ENCODE measurements at regions not wholly inside any gene's neighbourhood (a gene's known extent, or its start where the extent isn't known, plus 50 kb on each side); places are given as distances from the start of the nearest gene placed in this dataset.

DNA sequence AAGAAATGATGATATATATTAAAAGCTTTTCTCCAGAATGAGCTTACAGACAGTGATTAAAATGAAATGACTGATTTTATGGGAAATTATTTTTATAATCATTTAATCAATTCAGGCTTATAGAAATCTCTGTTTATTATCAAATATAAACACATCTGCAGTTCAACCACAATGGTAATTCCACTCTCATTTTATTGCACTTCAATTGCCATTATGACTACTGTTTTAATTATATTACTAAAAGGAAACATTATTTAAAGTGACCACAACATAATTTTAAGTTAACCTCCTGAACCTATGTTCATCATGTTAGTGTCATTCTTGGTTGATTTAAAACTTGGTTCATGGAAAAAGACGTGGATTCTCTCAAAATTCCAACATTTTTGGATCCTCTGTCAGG is 536.3 kb downstream of the SLC6A15 start:
- DNase-seq (ENCODE audit: extremely low spot score), result no peak
- TF ChIP-seq FOXA1 (IDR thresholded peaks at IDR 0.05) (no peak), TARDBP (IDR thresholded peaks at IDR 0.05) (no peak), ARNT (IDR thresholded peaks at IDR 0.05) (no peak), BHLHE40 (IDR thresholded peaks at IDR 0.05; ENCODE audit: borderline replicate concordance) (no peak)
- POLR2A ChIA-PET, result no interaction called here
- CTCF ChIA-PET, result no interaction called here

DNA sequence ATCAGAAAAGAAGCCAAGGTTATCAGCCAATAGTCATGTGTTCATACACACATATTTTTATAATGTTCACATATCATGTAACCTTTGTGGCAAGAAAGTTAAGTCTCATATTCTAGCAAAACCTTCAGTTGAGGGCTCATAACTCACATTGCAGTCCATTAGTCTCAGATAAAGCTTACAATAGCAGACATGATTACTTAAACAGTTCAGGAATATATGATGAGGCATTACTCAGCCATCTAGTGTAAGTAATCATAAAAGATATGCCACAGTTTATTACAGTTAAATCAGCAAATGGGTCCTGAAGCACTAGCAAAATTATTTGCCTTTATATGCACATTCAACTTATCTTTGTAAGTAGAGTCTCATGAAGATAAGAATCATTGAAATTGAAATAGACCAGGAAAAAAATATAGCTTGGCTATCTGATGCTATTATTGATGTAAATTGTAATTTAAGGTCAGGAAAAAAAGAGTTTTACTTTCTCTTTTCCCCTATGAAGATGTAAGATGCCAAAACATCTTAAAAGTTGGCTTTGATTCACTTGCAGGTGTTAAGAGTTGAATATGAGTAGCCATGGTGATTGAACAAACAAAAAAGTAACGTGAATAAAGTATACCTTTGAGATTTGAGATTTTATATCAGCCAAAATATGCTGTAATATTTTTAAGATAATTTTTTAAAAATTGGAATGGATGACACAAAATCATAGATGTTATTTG is 537.0 kb downstream of the SLC6A15 start:
- CTCF ChIA-PET, result no interaction called here
- POLR2A ChIA-PET, result no interaction called here

GRCh38 chr12:84362552-84362897 is 550.1 kb downstream of the SLC6A15 start:
- POLR2A ChIA-PET, result no interaction called here
- TF ChIP-seq ARNT (IDR thresholded peaks at IDR 0.05) (no peak), TARDBP (IDR thresholded peaks at IDR 0.05) (no peak), PKNOX1 (IDR thresholded peaks at IDR 0.05) (no peak), ELF4 (IDR thresholded peaks at IDR 0.05) (no peak), FOXA1 (IDR thresholded peaks at IDR 0.05) (no peak), CTBP1 (IDR thresholded peaks at IDR 0.05; ENCODE audit: borderline replicate concordance) (no peak), FOXK2 (IDR thresholded peaks at IDR 0.05) (no peak), SUZ12 (IDR thresholded peaks at IDR 0.05) (no peak), L3MBTL2 (conservative IDR thresholded peaks at IDR 0.05) (no peak)
- CTCF ChIA-PET, result no interaction called here
- no peak for DNase-seq (ENCODE audit: extremely low spot score)

More for the DNA sequence above, 537.0 kb downstream of the SLC6A15 start:
- DNase-seq (ENCODE audit: extremely low spot score), result no peak
- TF ChIP-seq LEF1 (IDR thresholded peaks at IDR 0.05; ENCODE audit: borderline replicate concordance) (no peak), BHLHE40 (IDR thresholded peaks at IDR 0.05; ENCODE audit: borderline replicate concordance) (no peak), HDGF (IDR thresholded peaks at IDR 0.05; ENCODE audit: borderline replicate concordance) (no peak), FOXM1 (IDR thresholded peaks at IDR 0.05; ENCODE audit: borderline replicate concordance) (no peak)

DNA sequence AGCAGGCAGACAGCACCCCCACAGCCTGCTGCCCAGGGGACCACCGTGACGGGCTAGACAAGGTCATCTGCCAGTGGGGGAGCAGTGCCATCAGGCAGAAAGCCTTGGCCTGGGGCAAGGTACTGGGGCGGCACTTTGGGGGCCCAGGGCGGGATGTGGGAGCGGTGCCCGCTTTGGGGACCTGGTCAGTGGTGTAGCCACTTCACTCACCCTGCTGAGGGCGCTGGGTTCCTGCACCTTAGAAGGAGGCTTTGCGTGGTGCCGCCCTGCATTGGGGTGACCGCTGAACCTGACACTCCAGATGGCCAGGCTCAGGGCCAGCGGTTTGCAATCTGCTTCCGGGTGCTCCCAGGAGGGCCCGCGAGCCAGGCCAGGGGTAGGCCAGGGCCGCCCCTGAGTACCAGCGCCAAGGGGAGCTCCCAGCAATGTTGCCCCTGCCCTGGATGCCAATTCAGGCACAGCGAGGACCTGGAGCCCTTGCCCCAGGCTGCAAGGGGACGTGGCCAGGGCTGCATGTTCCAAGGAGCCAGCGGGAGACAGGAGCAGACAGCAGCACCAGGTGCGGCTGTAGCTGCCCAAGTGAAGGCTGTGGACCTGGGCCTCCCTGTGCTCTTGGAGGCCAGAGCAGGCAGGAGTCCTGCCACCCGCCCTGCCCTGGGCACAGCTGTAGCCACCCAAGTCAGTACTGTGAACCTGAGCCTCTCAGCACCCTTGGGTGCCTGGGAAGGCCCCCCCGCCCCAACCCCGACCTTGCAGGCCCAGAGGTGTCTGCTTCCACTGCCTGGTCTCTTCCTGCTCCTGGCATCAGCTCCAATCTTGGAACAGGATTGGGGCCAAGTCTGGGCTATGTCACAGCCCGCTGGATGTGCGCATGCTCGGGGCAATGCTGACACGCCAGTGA is 550.7 kb downstream of the SLC6A15 start:
- POLR2A ChIA-PET, result no interaction called here
- TF ChIP-seq FOXM1 (IDR thresholded peaks at IDR 0.05; ENCODE audit: borderline replicate concordance), result no peak
- TF ChIP-seq PKNOX1 (IDR thresholded peaks at IDR 0.05), result no peak
- TF ChIP-seq SUZ12 (IDR thresholded peaks at IDR 0.05), result no peak
- TF ChIP-seq ARNT (IDR thresholded peaks at IDR 0.05), result no peak
- no peak for TF ChIP-seq NFRKB (IDR thresholded peaks at IDR 0.05)
- TF ChIP-seq FOXA1 (IDR thresholded peaks at IDR 0.05), result no peak
- TF ChIP-seq ELF4 (IDR thresholded peaks at IDR 0.05), result no peak
- TF ChIP-seq FOXK2 (IDR thresholded peaks at IDR 0.05), result no peak
- no peak for TF ChIP-seq BHLHE40 (IDR thresholded peaks at IDR 0.05; ENCODE audit: borderline replicate concordance)
- no peak for TF ChIP-seq L3MBTL2 (conservative IDR thresholded peaks at IDR 0.05)
- TF ChIP-seq HDGF (IDR thresholded peaks at IDR 0.05; ENCODE audit: borderline replicate concordance), result no peak
- TF ChIP-seq LEF1 (IDR thresholded peaks at IDR 0.05; ENCODE audit: borderline replicate concordance), result no peak
- no peak for TF ChIP-seq CTBP1 (IDR thresholded peaks at IDR 0.05; ENCODE audit: borderline replicate concordance)
- no peak for TF ChIP-seq SP1 (IDR thresholded peaks at IDR 0.05)
- CTCF ChIA-PET, result no interaction called here
- DNase-seq (ENCODE audit: extremely low spot score), result no peak

DNA sequence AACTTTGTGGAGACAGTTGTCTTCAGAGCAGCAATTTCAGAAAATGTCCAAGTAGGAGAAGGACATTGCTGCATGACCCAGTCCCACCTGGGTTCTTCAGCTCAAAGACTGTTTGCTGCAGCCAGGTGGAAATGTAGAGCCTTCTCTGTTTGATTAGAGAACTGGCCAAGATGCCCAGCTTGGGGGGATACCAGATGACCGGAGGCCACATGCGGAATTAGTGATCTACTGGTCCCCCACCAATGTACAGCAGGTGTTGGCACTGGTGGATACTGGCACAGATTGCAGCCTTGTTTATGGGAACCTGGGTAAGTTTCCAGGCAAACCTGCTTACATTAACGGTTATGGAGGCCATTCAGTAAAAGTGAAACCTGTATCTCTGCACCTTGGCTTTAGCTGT is 555.3 kb downstream of the SLC6A15 start:
- CTCF ChIA-PET, result no interaction called here
- POLR2A ChIA-PET, result no interaction called here
- DNase-seq (ENCODE audit: extremely low spot score), result no peak
- no peak for TF ChIP-seq L3MBTL2 (conservative IDR thresholded peaks at IDR 0.05)
- TF ChIP-seq FOXA1 (IDR thresholded peaks at IDR 0.05), result no peak
- no peak for TF ChIP-seq ZNF384 (IDR thresholded peaks at IDR 0.05)
- TF ChIP-seq SUZ12 (IDR thresholded peaks at IDR 0.05), result no peak

- ChIA-PET POLR2A (interaction anchor here (0.6 kb wide), 1 partner anchor 14 kb away, joined by 3 read pairs; no protein-coding TSS in a partner anchor), CTCF (no interaction called here)
- no peak for DNase-seq (ENCODE audit: extremely low spot score)
- TF ChIP-seq HDGF (IDR thresholded peaks at IDR 0.05; ENCODE audit: borderline replicate concordance), result no peak
- no peak for TF ChIP-seq SUZ12 (IDR thresholded peaks at IDR 0.05)
- TF ChIP-seq SP1 (IDR thresholded peaks at IDR 0.05), result no peak
Observed at GRCh38 chr12:84356224-84356623, 556.4 kb downstream of the SLC6A15 start.

- no peak for DNase-seq (ENCODE audit: extremely low spot score)
- POLR2A ChIA-PET, result interaction anchor here (0.6 kb wide), 1 partner anchor 14 kb away, joined by 3 read pairs; no protein-coding TSS in a partner anchor
- no peak for TF ChIP-seq SUZ12 (IDR thresholded peaks at IDR 0.05)
- TF ChIP-seq L3MBTL2 (conservative IDR thresholded peaks at IDR 0.05), result no peak
- TF ChIP-seq ARNT (IDR thresholded peaks at IDR 0.05), result no peak
- no peak for TF ChIP-seq BHLHE40 (IDR thresholded peaks at IDR 0.05; ENCODE audit: borderline replicate concordance)
- TF ChIP-seq NFRKB (IDR thresholded peaks at IDR 0.05), result no peak
- no peak for TF ChIP-seq CTBP1 (IDR thresholded peaks at IDR 0.05; ENCODE audit: borderline replicate concordance)
- TF ChIP-seq FOXA1 (IDR thresholded peaks at IDR 0.05), result no peak
- TF ChIP-seq SP1 (IDR thresholded peaks at IDR 0.05), result no peak
- CTCF ChIA-PET, result no interaction called here
Observed at GRCh38 chr12:84355561-84355960, 557.0 kb downstream of the SLC6A15 start.
